OCI-LY7 (cell line): ENCODE measurements at regions not wholly inside any gene's neighbourhood (a gene's known extent, or its start where the extent isn't known, plus 50 kb on each side); places are given as distances from the start of the nearest gene placed in this dataset.

ENCODE experiments used
- CTCF ChIP-seq: fragments of 200-600 bp; sonication (generic); conservative IDR thresholded peaks from 2 replicates; pipeline ENCODE4 v1.5.1; 2014; ENCODE audit warnings: mild to moderate bottlenecking, antibody characterized with exemption, low read length, moderate library complexity, mixed read lengths
- EZH2phosphoT487 ChIP-seq: fragments of 200-600 bp; sonication (generic); IDR thresholded peaks from 2 replicates; pipeline ENCODE4 v1.6.1; 2018; ENCODE audit warnings: low read depth, borderline replicate concordance, mild to moderate bottlenecking, mixed run types, antibody characterized with exemption, low read length, moderate library complexity, mixed read lengths

GRCh38 chr4:159021597-159022385 is 81.1 kb upstream of the RAPGEF2 start:
- TF ChIP-seq CTCF (no peak), EZH2phosphoT487 (no peak)
